ENCODE measurements at regions not wholly inside any gene's neighbourhood (a gene's known extent, or its start where the extent isn't known, plus 50 kb on each side); places are given as distances from the start of the nearest gene placed in this dataset.

DNA sequence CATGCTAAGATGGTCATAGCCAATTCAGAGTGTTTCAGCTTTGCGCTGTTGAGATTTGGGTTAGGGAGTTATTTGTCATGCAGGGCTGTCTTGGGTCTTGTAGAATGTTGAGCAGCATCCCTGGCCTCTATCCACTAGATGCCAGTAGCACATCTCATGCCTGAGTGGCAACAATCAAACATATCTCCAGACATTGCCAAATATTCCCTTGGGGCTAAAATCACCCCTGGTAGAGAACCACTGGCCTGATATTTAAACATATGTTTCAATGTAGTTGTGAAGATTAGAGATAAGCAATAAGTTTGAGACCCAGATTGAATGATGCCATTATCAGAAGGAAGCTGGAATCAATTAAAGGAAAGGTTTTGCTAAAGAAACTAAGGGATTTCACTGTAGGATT is 463.3 kb downstream of the DOK5 start:
- TF ChIP-seq, protein P1, sequence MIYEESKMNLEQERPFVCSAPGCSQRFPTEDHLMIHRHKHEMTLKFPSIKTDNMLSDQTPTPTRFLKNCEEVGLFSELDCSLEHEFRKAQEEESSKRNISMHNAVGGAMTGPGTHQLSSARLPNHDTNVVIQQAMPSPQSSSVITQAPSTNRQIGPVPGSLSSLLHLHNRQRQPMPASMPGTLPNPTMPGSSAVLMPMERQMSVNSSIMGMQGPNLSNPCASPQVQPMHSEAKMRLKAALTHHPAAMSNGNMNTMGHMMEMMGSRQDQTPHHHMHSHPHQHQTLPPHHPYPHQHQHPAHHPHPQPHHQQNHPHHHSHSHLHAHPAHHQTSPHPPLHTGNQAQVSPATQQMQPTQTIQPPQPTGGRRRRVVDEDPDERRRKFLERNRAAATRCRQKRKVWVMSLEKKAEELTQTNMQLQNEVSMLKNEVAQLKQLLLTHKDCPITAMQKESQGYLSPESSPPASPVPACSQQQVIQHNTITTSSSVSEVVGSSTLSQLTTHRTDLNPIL (CRISPR knock-in tag; IDR thresholded peaks at IDR 0.05; ENCODE audit: low read depth): no peak
- TF ChIP-seq, protein P2, sequence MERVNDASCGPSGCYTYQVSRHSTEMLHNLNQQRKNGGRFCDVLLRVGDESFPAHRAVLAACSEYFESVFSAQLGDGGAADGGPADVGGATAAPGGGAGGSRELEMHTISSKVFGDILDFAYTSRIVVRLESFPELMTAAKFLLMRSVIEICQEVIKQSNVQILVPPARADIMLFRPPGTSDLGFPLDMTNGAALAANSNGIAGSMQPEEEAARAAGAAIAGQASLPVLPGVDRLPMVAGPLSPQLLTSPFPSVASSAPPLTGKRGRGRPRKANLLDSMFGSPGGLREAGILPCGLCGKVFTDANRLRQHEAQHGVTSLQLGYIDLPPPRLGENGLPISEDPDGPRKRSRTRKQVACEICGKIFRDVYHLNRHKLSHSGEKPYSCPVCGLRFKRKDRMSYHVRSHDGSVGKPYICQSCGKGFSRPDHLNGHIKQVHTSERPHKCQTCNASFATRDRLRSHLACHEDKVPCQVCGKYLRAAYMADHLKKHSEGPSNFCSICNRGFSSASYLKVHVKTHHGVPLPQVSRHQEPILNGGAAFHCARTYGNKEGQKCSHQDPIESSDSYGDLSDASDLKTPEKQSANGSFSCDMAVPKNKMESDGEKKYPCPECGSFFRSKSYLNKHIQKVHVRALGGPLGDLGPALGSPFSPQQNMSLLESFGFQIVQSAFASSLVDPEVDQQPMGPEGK (CRISPR knock-in tag; IDR thresholded peaks at IDR 0.05; ENCODE audit: borderline replicate concordance): no peak
- TF ChIP-seq OSR1 (CRISPR knock-in tag; IDR thresholded peaks at IDR 0.05) (no peak), ISL1 (CRISPR knock-in tag; IDR thresholded peaks at IDR 0.05) (no peak), PPARA (CRISPR knock-in tag; IDR thresholded peaks at IDR 0.05; ENCODE audit: borderline replicate concordance) (no peak), ZNF70 (CRISPR knock-in tag; IDR thresholded peaks at IDR 0.05) (no peak), BACH2 (CRISPR knock-in tag; IDR thresholded peaks at IDR 0.05; ENCODE audit: borderline replicate concordance) (no peak), TCF4 (CRISPR knock-in tag; IDR thresholded peaks at IDR 0.05; ENCODE audit: borderline replicate concordance) (peak; percentile 63; the same call in 1 of the 2 replicates), ZFP30 (CRISPR knock-in tag; IDR thresholded peaks at IDR 0.05) (no peak), TOX (CRISPR knock-in tag; IDR thresholded peaks at IDR 0.05; ENCODE audit: borderline replicate concordance) (no peak), RARB (CRISPR knock-in tag; IDR thresholded peaks at IDR 0.05) (no peak)
- TF ChIP-seq, protein P3, sequence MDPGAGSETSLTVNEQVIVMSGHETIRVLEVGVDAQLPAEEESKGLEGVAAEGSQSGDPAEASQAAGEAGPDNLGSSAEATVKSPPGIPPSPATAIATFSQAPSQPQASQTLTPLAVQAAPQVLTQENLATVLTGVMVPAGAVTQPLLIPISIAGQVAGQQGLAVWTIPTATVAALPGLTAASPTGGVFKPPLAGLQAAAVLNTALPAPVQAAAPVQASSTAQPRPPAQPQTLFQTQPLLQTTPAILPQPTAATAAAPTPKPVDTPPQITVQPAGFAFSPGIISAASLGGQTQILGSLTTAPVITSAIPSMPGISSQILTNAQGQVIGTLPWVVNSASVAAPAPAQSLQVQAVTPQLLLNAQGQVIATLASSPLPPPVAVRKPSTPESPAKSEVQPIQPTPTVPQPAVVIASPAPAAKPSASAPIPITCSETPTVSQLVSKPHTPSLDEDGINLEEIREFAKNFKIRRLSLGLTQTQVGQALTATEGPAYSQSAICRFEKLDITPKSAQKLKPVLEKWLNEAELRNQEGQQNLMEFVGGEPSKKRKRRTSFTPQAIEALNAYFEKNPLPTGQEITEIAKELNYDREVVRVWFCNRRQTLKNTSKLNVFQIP (CRISPR knock-in tag; IDR thresholded peaks at IDR 0.05; ENCODE audit: borderline replicate concordance, low read depth): no peak

Measured in SK-N-SH treated with all-trans-retinoic acid at 6 μM for 48 hours (cell line).